ENCODE measurements at regions not wholly inside any gene's neighbourhood (a gene's known extent, or its start where the extent isn't known, plus 50 kb on each side); places are given as distances from the start of the nearest gene placed in this dataset.

- FAIRE-seq (no peak), DNase-seq (ENCODE audit: insufficient read length, low spot score) (no peak)
Measured at GRCh38 chr5:23013395-23013998, 160.4 kb upstream of the CDH12 start.

- FAIRE-seq: no peak
Measured at GRCh38 chr5:23012842-23013241, 159.7 kb upstream of the CDH12 start.

GRCh38 chr5:23007762-23008161, 154.6 kb upstream of the CDH12 start:
- DNase-seq (ENCODE audit: insufficient read length, low spot score): no peak
- FAIRE-seq: no peak

More at GRCh38 chr5:23012842-23013241, 159.7 kb upstream of the CDH12 start:
- DNase-seq (ENCODE audit: insufficient read length, low spot score): peak; percentile 2

- FAIRE-seq (no peak), DNase-seq (ENCODE audit: insufficient read length, low spot score) (no peak)
Measured at GRCh38 chr5:23007236-23007635, 154.1 kb upstream of the CDH12 start.

GRCh38 chr5:23001120-23001519, 148.0 kb upstream of the CDH12 start:
- DNase-seq (ENCODE audit: insufficient read length, low spot score) (no peak), FAIRE-seq (no peak)

GRCh38 chr5:22998774-22999173, 145.6 kb upstream of the CDH12 start:
- DNase-seq (ENCODE audit: insufficient read length, low spot score) (no peak), FAIRE-seq (no peak)

- no peak for DNase-seq (ENCODE audit: insufficient read length, low spot score)
- no peak for FAIRE-seq
Measured at GRCh38 chr5:22998362-22998761, 145.2 kb upstream of the CDH12 start.

GRCh38 chr5:22988937-22989336, 135.8 kb upstream of the CDH12 start:
- FAIRE-seq (no peak), DNase-seq (ENCODE audit: insufficient read length, low spot score) (no peak)

GRCh38 chr5:22986281-22986680, 133.1 kb upstream of the CDH12 start:
- FAIRE-seq: no peak
- DNase-seq (ENCODE audit: insufficient read length, low spot score): no peak

- no peak for DNase-seq (ENCODE audit: insufficient read length, low spot score)
- FAIRE-seq: no peak
Measured at GRCh38 chr5:22985446-22985845, 132.3 kb upstream of the CDH12 start.

GRCh38 chr5:22970956-22971618, 117.9 kb upstream of the CDH12 start:
- no peak for DNase-seq (ENCODE audit: insufficient read length, low spot score)
- FAIRE-seq: no peak

GRCh38 chr5:22970491-22970890, 117.3 kb upstream of the CDH12 start:
- FAIRE-seq (no peak), DNase-seq (ENCODE audit: insufficient read length, low spot score) (no peak)

- FAIRE-seq (no peak), DNase-seq (ENCODE audit: insufficient read length, low spot score) (no peak)
Measured at GRCh38 chr5:22968386-22968785, 115.2 kb upstream of the CDH12 start.

- DNase-seq (ENCODE audit: insufficient read length, low spot score) (no peak), FAIRE-seq (no peak)
Measured at GRCh38 chr5:22965960-22966359, 112.8 kb upstream of the CDH12 start.

GRCh38 chr5:22964632-22965031, 111.5 kb upstream of the CDH12 start:
- FAIRE-seq: no peak
- DNase-seq (ENCODE audit: insufficient read length, low spot score): no peak

- FAIRE-seq: no peak
- DNase-seq (ENCODE audit: insufficient read length, low spot score): no peak
Measured at GRCh38 chr5:22958462-22959262, 105.5 kb upstream of the CDH12 start.

GRCh38 chr5:22947921-22948320, 94.8 kb upstream of the CDH12 start:
- DNase-seq (ENCODE audit: insufficient read length, low spot score) (no peak), FAIRE-seq (no peak)

- DNase-seq (ENCODE audit: insufficient read length, low spot score) (no peak), FAIRE-seq (no peak)
Measured at GRCh38 chr5:22938362-22938761, 85.2 kb upstream of the CDH12 start.

- FAIRE-seq: no peak
- no peak for DNase-seq (ENCODE audit: insufficient read length, low spot score)
Measured at GRCh38 chr5:22928821-22929482, 75.8 kb upstream of the CDH12 start.

GRCh38 chr5:22926574-22926973, 73.4 kb upstream of the CDH12 start:
- FAIRE-seq: no peak

GRCh38 chr5:22918511-22918910, 65.4 kb upstream of the CDH12 start:
- DNase-seq (ENCODE audit: insufficient read length, low spot score): no peak
- no peak for FAIRE-seq

More at GRCh38 chr5:22926574-22926973, 73.4 kb upstream of the CDH12 start:
- DNase-seq (ENCODE audit: insufficient read length, low spot score): no peak

Data from GM19239 (cell line).